Endodermal cell (in vitro differentiated cells): ENCODE measurements at regions not wholly inside any gene's neighbourhood (a gene's known extent, or its start where the extent isn't known, plus 50 kb on each side); places are given as distances from the start of the nearest gene placed in this dataset.

ENCODE experiments used
- DNase-seq: peaks from one replicate; pipeline ENCODE4 v3.0.0-alpha.2; 2017
- H3K27ac ChIP-seq: 2 replicates; pipeline ENCODE4 v1.5.1; 2013; ENCODE audit warnings: mild to moderate bottlenecking, low read depth, low read length, moderate library complexity
- H3K27me3 ChIP-seq: 2 replicates; pipeline ENCODE4 v1.6.1; 2013; ENCODE audit warnings: mild to moderate bottlenecking, low read length, moderate library complexity; ENCODE audit not compliant: insufficient read depth, control insufficient read depth, poor library complexity, severe bottlenecking
- H3K36me3 ChIP-seq: 2 replicates; pipeline ENCODE4 v1.7.0; 2013; ENCODE audit warnings: mild to moderate bottlenecking, low read length, moderate library complexity; ENCODE audit not compliant: control insufficient read depth, insufficient read depth
- H3K4me1 ChIP-seq: one replicate; pipeline ENCODE4 v1.7.0; 2013; ENCODE audit warnings: low read length; ENCODE audit not compliant: control insufficient read depth, insufficient read depth
- H3K4me3 ChIP-seq: 2 replicates; pipeline ENCODE4 v1.5.1; 2013; ENCODE audit warnings: mild to moderate bottlenecking, low read length, moderate library complexity
- H3K9ac ChIP-seq: 2 replicates; pipeline ENCODE4 v1.6.1; 2013; ENCODE audit warnings: mild to moderate bottlenecking, low read length, moderate library complexity; ENCODE audit not compliant: poor library complexity, severe bottlenecking; ENCODE audit errors: extremely low read depth
- H3K9me3 ChIP-seq: 2 replicates; pipeline ENCODE4 v1.6.1; 2013; ENCODE audit warnings: mild to moderate bottlenecking, low read length, moderate library complexity; ENCODE audit not compliant: control insufficient read depth
- H3K27ac Mint-ChIP-seq: 2 replicates; pipeline ENCODE4 v1.8.0; 2020; ENCODE audit warnings: mixed read lengths
- H3K27me3 Mint-ChIP-seq: 2 replicates; pipeline ENCODE4 v1.8.0; 2021; ENCODE audit warnings: mild to moderate bottlenecking, mixed read lengths; ENCODE audit not compliant: insufficient read depth
- H3K36me3 Mint-ChIP-seq: 2 replicates; pipeline ENCODE4 v1.8.0; 2020; ENCODE audit warnings: low read depth, mixed read lengths
- H3K4me1 Mint-ChIP-seq: 2 replicates; pipeline ENCODE4 v1.8.0; 2020; ENCODE audit warnings: mixed read lengths
- H3K4me3 Mint-ChIP-seq: 2 replicates; pipeline ENCODE4 v1.8.0; 2020; ENCODE audit warnings: mild to moderate bottlenecking, moderate library complexity, mixed read lengths
- H3K9me3 Mint-ChIP-seq: 2 replicates; pipeline ENCODE4 v1.8.0; 2020; ENCODE audit warnings: mild to moderate bottlenecking, mixed read lengths
- WGBS, 2 experiments: methylation state at CpG; one replicate each; pipeline versions ENCODE4 v1.1.5 to v1.1.7; 2013; ENCODE audit warnings: missing lambda C conversion rate in 2 of 2, mixed read lengths in 1 of 2; ENCODE audit not compliant: insufficient coverage in 1 of 2, insufficient read length in 1 of 2; 5-methylcytosine and 5-hydroxymethylcytosine counted together
- TF ChIP-seq, protein P1 (sequence below): fragments of 200-600 bp; sonication (generic); conservative IDR thresholded peaks from 2 replicates; pipeline ENCODE4 v1.5.0; 2021; ENCODE audit warnings: antibody characterized with exemption, mild to moderate bottlenecking

- TF ChIP-seq, protein P1, sequence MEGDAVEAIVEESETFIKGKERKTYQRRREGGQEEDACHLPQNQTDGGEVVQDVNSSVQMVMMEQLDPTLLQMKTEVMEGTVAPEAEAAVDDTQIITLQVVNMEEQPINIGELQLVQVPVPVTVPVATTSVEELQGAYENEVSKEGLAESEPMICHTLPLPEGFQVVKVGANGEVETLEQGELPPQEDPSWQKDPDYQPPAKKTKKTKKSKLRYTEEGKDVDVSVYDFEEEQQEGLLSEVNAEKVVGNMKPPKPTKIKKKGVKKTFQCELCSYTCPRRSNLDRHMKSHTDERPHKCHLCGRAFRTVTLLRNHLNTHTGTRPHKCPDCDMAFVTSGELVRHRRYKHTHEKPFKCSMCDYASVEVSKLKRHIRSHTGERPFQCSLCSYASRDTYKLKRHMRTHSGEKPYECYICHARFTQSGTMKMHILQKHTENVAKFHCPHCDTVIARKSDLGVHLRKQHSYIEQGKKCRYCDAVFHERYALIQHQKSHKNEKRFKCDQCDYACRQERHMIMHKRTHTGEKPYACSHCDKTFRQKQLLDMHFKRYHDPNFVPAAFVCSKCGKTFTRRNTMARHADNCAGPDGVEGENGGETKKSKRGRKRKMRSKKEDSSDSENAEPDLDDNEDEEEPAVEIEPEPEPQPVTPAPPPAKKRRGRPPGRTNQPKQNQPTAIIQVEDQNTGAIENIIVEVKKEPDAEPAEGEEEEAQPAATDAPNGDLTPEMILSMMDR = no peak
- Histone ChIP-seq H3K27ac (no peak overlapping the region), H3K27me3 (no peaks in the 10 kb centered on the region), H3K9me3 (no peaks in the 10 kb centered on the region), H3K36me3 (no peaks in the 10 kb centered on the region), H3K4me3 (no peak overlapping the region), H3K4me1 (no peaks in the 10 kb centered on the region), H3K9ac (no peak overlapping the region)
- Mint-ChIP-seq H3K4me3 (no peak overlapping the region), H3K27me3 (no peaks in the 10 kb centered on the region), H3K27ac (no peak overlapping the region), H3K9me3 (no peaks in the 10 kb centered on the region), H3K36me3 (no peaks in the 10 kb centered on the region), H3K4me1 (peaks cover 9% of the 10 kb centered on the region)
- WGBS, 2 experiments = 50 to 68% methylated on average over 1 to 11 of the region's 11 CpGs
- DNase-seq = no peak
Observed at GRCh38 chr5:141778206-141778605, 96.2 kb upstream of the ARAP3 start.

DNA sequence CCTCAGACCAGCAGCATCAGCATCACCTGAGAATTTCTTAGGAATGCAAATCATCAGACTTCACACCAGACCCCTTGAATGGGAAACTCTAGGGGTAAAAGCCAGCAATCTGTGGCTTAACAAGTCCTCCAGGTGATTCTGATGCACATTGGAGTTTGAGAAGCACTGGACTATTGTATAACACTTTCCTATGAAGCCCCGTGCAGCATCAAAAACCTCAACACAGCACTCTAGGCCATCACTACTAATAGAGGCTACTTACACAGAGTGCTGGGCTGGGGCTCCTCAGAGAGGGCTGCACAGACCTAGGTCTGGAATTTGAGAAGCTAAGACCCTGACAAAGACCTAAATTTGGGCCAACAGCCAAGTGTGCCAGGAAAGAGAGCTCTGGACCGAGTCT, 95.7 kb upstream of the ARAP3 start:
- Mint-ChIP-seq H3K27ac (no peak overlapping the region), H3K9me3 (no peaks in the 10 kb centered on the region)

GRCh38 chr5:141777130-141777529, 95.1 kb upstream of the ARAP3 start:
- no peaks in the 10 kb centered on the region for H3K9me3 Mint-ChIP-seq
- 87 to 94% methylated on average over 2 to 3 of the region's 3 CpGs for WGBS, 2 experiments
- H3K36me3 Mint-ChIP-seq = no peaks in the 10 kb centered on the region
- DNase-seq = no peak
- peaks cover 9% of the 10 kb centered on the region for H3K4me1 Mint-ChIP-seq
- H3K27ac Mint-ChIP-seq = no peak overlapping the region
- no peaks in the 10 kb centered on the region for H3K27me3 ChIP-seq
- H3K27me3 Mint-ChIP-seq = peaks cover 8% of the 10 kb centered on the region
- H3K4me1 ChIP-seq = no peaks in the 10 kb centered on the region
- no peak overlapping the region for H3K4me3 ChIP-seq
- no peak overlapping the region for H3K4me3 Mint-ChIP-seq
- H3K9ac ChIP-seq = no peak overlapping the region
- TF ChIP-seq, protein P1 = no peak
- no peaks in the 10 kb centered on the region for H3K36me3 ChIP-seq
- no peak overlapping the region for H3K27ac ChIP-seq
- no peaks in the 10 kb centered on the region for H3K9me3 ChIP-seq

More for the DNA sequence above, 95.7 kb upstream of the ARAP3 start:
- H3K9ac ChIP-seq = no peak overlapping the region
- 87 to 94% methylated on average over 2 of the region's 2 CpGs for WGBS, 2 experiments
- Mint-ChIP-seq H3K4me1 (peaks cover 9% of the 10 kb centered on the region), H3K4me3 (no peak overlapping the region), H3K27me3 (peaks cover 4% of the 10 kb centered on the region), H3K36me3 (no peaks in the 10 kb centered on the region)
- no peaks in the 10 kb centered on the region for H3K9me3 ChIP-seq
- no peaks in the 10 kb centered on the region for H3K4me1 ChIP-seq
- TF ChIP-seq, protein P1 = no peak
- H3K36me3 ChIP-seq = no peaks in the 10 kb centered on the region
- H3K27me3 ChIP-seq = no peaks in the 10 kb centered on the region
- H3K27ac ChIP-seq = no peak overlapping the region
- DNase-seq = no peak
- no peak overlapping the region for H3K4me3 ChIP-seq
